GM18508 (cell line): ENCODE measurements at regions not wholly inside any gene's neighbourhood (a gene's known extent, or its start where the extent isn't known, plus 50 kb on each side); places are given as distances from the start of the nearest gene placed in this dataset.

ENCODE experiments used
- ATAC-seq: cut with Tn5 transposase; IDR thresholded peaks from one replicate; pipeline ENCODE4 v1.9.1; 2021; ENCODE audit warnings: moderate number of reproducible peaks; ENCODE audit not compliant: insufficient read depth, unreplicated experiment

- no peak for ATAC-seq
Observed at GRCh38 chr1:88141499-88142074, 542.5 kb upstream of the PKN2 start.

DNA sequence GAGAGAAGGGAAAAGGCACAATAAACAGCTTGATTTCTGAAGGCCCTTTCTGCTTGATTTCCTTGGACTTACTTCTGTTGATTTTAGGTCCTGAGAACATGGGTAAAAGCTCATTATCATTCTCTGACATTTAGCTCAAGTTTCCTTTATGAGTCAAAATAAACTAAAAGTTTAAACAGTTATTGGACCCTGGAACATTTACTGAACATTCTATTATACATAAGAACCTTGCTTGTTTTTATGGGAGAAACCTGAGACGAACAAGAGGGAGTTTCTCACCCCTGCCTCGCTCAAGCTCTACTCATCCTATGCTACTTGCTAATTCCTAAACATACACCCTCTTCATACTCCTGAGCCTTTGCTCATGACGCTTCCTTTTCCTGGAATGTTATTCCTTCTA lies 538.3 kb upstream of the PKN2 start:
- ATAC-seq: no peak

DNA sequence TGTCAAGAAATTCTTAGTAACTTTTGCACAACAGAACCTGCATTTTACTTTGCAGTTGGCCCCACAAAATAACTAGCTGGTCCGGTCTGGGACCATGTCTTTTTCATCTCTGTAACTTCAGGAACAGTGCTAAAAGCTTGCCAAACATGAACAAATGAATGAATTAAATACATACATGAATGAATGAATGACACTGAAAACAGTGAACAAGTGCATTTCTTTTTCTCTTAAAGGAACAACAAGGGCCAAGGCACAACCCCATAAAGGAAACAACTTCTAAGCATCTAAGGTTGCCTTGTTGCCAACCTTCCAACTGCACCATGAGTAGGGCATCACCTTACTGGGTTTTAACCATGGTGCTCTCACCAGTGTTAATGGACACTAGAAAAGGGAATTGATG lies 534.4 kb upstream of the PKN2 start:
- no peak for ATAC-seq

GRCh38 chr1:88150330-88150729 lies 533.7 kb upstream of the PKN2 start:
- peak; percentile 35 for ATAC-seq

GRCh38 chr1:88163187-88163586 lies 520.9 kb upstream of the PKN2 start:
- no peak for ATAC-seq

DNA sequence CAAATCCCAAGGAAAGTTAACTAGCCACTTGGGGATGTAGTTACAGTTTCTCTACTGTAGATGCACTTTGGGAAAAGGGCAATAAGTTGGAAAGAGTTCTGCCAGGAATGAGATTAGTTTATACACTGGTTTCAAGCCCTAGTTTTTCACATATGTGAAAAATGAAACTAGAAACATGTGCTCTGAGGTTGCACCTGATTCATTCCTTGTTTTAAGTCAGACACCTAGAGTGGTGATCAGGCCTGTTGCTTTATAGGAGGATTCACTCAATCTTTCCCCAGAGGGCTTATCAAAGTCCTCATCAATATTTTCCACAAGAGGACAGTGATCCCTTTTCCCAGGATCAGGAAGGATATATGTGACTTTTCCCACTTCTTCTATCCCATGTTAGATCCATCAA lies 515.9 kb upstream of the PKN2 start:
- no peak for ATAC-seq

DNA sequence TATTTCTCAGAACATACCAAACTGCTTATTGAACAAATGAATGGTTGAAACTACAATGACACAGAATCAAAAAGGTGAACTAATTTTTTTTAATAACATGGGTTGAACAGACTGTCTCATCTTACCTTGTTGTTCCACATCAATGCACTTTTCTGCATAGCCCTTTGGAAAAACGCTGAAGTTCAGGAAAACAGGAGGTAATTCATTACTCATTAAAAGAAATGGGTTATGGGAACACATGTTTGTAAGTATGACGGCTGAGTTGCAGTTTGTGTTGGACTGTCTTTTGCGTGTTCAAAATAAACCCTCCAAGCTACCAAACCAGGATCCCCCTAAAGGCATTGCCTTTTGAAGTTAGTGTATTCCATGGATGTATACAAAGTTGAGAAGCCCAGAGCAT lies 514.9 kb upstream of the PKN2 start:
- no peak for ATAC-seq

- no peak for ATAC-seq
Observed at GRCh38 chr1:88169939-88170338, 514.1 kb upstream of the PKN2 start.

DNA sequence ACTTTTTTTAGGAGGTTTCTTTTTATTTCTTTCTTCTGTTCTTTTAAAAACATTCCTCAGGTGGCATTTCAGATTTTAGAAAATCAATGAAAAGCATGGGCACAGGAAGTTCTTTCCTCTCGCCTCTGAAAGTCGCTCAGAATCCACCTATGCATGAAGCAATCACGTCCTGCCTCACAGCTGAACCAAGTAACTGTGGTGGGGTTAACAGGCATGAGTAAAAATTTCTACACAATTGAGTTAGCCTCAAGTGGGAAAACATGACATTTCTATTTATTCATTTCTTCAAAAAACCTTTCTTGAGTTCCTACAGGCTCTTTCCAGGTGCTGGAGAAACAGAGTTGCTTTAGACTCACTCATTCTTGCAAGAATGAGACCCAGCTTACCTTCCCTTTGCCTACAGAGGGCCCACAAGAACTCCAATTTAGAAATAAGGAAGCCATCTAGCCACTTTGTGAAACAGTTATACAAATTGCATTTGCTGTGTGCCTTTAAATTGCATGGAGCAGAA lies 508.9 kb upstream of the PKN2 start:
- no peak for ATAC-seq

- ATAC-seq: no peak
Observed at GRCh38 chr1:88175631-88176226, 508.3 kb upstream of the PKN2 start.

DNA sequence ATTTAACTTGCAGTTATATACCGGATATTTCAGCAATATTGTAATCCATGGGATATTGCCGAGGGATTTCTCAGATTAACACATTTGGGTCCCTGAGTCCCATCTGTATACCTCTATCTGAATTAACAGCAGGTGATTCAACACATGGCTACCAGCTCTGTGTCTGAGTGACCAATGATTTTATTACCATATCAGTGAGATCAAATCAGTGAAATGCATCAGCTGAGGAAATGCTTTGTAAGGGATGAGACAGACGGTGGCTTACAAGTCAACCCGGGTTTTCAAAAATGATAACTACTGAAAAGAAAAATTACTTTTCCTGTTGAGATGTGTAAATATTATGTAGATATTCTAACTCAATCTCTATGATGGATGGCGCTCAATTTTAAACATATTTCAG lies 504.1 kb upstream of the PKN2 start:
- ATAC-seq: no peak

GRCh38 chr1:88180449-88181108 lies 503.5 kb upstream of the PKN2 start:
- ATAC-seq: peak; percentile 94

GRCh38 chr1:88186911-88187310 lies 497.2 kb upstream of the PKN2 start:
- no peak for ATAC-seq

GRCh38 chr1:88188038-88188437 lies 496.0 kb upstream of the PKN2 start:
- ATAC-seq: no peak

DNA sequence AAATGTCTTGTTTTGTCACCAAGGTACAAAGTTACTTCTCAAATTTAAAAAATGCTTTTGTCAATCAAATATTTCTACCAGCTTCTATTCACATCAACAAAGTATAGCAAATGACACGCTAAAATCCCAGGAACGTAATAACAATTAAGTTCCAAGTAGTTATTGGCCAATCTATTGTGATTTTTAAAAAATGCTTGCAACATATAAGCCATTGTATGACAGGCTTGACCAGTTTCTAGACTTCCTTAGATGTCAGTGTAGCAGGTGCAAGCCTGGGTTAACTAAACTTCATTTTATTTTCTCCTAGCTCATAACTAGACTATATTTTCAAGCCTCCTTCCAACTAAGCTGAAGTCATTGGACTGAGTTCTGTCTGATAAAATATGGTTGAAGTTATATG lies 494.5 kb upstream of the PKN2 start:
- no peak for ATAC-seq

GRCh38 chr1:88191917-88192316 lies 492.2 kb upstream of the PKN2 start:
- ATAC-seq: peak; percentile 94

DNA sequence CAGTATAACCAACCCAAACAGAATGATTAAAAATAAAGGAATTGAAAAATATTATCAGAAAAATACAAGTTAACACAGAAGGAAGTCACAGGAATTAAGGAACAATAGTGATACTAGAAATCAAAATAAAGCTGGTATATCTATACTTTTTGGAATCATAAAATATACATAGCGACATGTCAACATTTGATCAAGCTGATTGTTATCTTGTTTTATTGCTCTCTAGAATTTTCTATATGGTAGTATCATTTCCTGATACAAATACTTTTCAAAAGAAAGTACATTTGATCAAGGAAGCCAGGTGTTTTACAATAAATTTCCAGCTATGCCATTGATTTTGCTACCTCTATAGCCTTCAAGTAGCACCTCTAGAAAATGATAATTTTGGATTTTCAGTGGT lies 489.5 kb upstream of the PKN2 start:
- no peak for ATAC-seq

DNA sequence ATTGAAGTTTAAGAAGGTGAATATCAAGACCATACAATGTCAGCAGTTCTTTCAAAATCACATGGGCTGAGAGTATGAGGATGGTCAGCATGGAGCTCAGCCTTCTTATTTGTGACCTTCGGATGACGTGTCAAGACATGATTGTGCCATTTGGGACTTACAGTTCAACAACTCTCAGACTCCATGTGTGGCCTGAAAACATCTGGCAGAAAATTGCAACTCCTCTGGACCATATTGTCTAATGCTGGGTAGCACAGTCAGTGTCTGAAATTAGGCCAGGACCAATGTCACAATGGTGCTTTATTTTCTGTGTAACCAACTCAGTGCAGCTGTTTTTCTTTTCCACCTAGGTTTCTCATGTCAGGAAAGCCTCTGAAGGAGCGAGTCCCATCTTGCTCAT lies 483.5 kb upstream of the PKN2 start:
- no peak for ATAC-seq

- ATAC-seq: no peak
Observed at GRCh38 chr1:88204111-88204510, 480.0 kb upstream of the PKN2 start.

- ATAC-seq: no peak
Observed at GRCh38 chr1:88204612-88205167, 479.4 kb upstream of the PKN2 start.

- no peak for ATAC-seq
Observed at GRCh38 chr1:88208389-88208788, 475.7 kb upstream of the PKN2 start.
